ENCODE measurements at regions not wholly inside any gene's neighbourhood (a gene's known extent, or its start where the extent isn't known, plus 50 kb on each side); places are given as distances from the start of the nearest gene placed in this dataset.

DNA sequence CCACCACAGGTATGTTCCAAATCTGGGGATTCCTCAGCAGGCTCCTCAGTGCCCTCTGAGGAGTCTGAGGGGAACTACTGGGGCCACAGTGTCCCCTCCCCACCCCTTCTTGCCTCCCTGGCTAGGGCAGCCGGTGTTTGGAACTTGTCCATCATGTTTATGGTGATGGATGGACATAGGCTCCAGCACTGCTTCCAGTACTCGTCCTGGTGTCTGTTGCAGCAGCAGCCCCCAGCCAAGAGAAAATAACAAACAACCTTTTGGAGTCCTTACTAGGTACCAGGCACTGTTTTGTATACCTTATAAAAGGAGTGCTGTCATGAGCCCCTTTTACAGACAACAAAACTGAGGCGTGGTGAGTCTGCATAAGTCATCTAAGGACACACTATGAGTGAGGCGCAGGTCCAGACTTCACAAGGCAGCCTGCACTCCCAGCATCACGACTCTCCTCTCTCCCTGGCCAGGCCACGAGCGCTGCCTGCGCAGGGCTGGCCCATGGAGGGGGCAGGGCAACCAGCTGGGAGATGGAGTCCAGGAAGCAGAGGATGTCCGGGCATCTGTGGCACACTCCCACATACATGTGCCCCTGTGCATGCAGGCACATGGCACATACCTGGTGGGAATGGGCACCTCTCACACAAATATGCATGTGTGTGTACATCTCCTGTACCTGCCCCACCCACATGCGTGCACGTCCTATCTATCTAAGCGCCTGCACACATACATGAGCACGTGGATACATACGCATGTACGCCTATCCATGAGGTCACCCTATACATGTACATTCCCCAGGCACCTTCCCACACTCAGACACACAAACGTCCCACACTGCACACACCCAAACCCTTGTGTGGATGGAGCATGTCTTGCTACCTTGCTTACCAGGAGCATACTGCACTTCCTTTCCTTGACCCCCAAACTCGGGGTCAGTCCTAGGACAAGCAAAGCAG lies 152.7 kb downstream of the VEGFA start:
- TF ChIP-seq XRCC4 (IDR thresholded peaks at IDR 0.05; ENCODE audit: extremely low read depth, insufficient read depth, insufficient read length) = no peak
- no peak for TF ChIP-seq RAD21 (CRISPR knock-in tag; conservative IDR thresholded peaks at IDR 0.05 in 1 of 2, IDR thresholded peaks at IDR 0.05 in 1 of 2)
- TF ChIP-seq ZKSCAN1 (IDR thresholded peaks at IDR 0.05; ENCODE audit: low read depth, low read length) = no peak
- TF ChIP-seq MEF2A (IDR thresholded peaks at IDR 0.05; ENCODE audit: control insufficient read depth, low read depth, low read length) = no peak
- no peak for TF ChIP-seq PYGO2 (tag; IDR thresholded peaks at IDR 0.05)
- no peak for TF ChIP-seq LARP7 (IDR thresholded peaks at IDR 0.05)
- TF ChIP-seq ILK (tag; IDR thresholded peaks at IDR 0.05; ENCODE audit: borderline replicate concordance, low read depth) = no peak
- TF ChIP-seq EP300 (IDR thresholded peaks at IDR 0.05; ENCODE audit: low read length) = no peak
- no peak for TF ChIP-seq MCM7 (IDR thresholded peaks at IDR 0.05)
- no peak for TF ChIP-seq KDM5B (IDR thresholded peaks at IDR 0.05; ENCODE audit: insufficient replicate concordance, low read depth, low read length)
- no peak for TF ChIP-seq RB1 (IDR thresholded peaks at IDR 0.05; ENCODE audit: low read depth)
- TF ChIP-seq, protein P1, sequence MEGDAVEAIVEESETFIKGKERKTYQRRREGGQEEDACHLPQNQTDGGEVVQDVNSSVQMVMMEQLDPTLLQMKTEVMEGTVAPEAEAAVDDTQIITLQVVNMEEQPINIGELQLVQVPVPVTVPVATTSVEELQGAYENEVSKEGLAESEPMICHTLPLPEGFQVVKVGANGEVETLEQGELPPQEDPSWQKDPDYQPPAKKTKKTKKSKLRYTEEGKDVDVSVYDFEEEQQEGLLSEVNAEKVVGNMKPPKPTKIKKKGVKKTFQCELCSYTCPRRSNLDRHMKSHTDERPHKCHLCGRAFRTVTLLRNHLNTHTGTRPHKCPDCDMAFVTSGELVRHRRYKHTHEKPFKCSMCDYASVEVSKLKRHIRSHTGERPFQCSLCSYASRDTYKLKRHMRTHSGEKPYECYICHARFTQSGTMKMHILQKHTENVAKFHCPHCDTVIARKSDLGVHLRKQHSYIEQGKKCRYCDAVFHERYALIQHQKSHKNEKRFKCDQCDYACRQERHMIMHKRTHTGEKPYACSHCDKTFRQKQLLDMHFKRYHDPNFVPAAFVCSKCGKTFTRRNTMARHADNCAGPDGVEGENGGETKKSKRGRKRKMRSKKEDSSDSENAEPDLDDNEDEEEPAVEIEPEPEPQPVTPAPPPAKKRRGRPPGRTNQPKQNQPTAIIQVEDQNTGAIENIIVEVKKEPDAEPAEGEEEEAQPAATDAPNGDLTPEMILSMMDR (IDR thresholded peaks at IDR 0.05 in 2 of 3, conservative IDR thresholded peaks at IDR 0.05 in 1 of 3; ENCODE audit: insufficient read depth in 2 of 3, low read depth in 1 of 3, low read length in 3 of 3) = no peak
- no peak for TF ChIP-seq SREBF2 (CRISPR knock-in tag; IDR thresholded peaks at IDR 0.05)

Data from K562 (cell line).